ENCODE measurements at regions not wholly inside any gene's neighbourhood (a gene's known extent, or its start where the extent isn't known, plus 50 kb on each side); places are given as distances from the start of the nearest gene placed in this dataset.

- intact Hi-C loops (cut with DNase I): no loop called here
- ATAC-seq (ENCODE audit: low FRiP score) (no peak), DNase-seq (no peak)
- 35% methylated on average over 3 of the region's 3 CpGs for WGBS, 2 donors
- Histone ChIP-seq H3K27ac (ENCODE audit: low read depth in 1 of 2, low read length in 2 of 2) (no peak overlapping the region), H3K4me3 (ENCODE audit: low read length in 2 of 2) (no peak overlapping the region), H3K27me3 (ENCODE audit: control insufficient read depth in 1 of 2, insufficient read depth in 2 of 2, low read length in 1 of 2) (no peaks in the 10 kb centered on the region), H3K4me1 (ENCODE audit: control insufficient read depth in 1 of 2, insufficient read depth in 2 of 2, low read length in 2 of 2) (no peaks in the 10 kb centered on the region), H3K9me3 (ENCODE audit: control insufficient read depth, low read length) (no peaks in the 10 kb centered on the region), H3K36me3 (ENCODE audit: control insufficient read depth in 1 of 2, insufficient read depth in 2 of 2, low read length in 1 of 2) (no peaks in the 10 kb centered on the region)
Observed at GRCh38 chr18:45119876-45120275, 439.2 kb downstream of the SETBP1 start.

- no peaks in the 10 kb centered on the region for H3K9me3 ChIP-seq (ENCODE audit: control insufficient read depth, low read length)
- H3K36me3 ChIP-seq (ENCODE audit: control insufficient read depth in 1 of 2, insufficient read depth in 2 of 2, low read length in 1 of 2): no peaks in the 10 kb centered on the region
- no peaks in the 10 kb centered on the region for H3K27me3 ChIP-seq (ENCODE audit: control insufficient read depth in 1 of 2, insufficient read depth in 2 of 2, low read length in 1 of 2)
- no peak overlapping the region for H3K4me3 ChIP-seq (ENCODE audit: low read length in 2 of 2)
- H3K27ac ChIP-seq (ENCODE audit: low read depth in 1 of 2, low read length in 2 of 2): no peak overlapping the region
- H3K4me1 ChIP-seq (ENCODE audit: control insufficient read depth in 1 of 2, insufficient read depth in 2 of 2, low read length in 2 of 2): no peaks in the 10 kb centered on the region
- 56 to 74% methylated on average over 1 of the region's 1 CpG for WGBS, 2 donors
- intact Hi-C loops (cut with DNase I): no loop called here
- ATAC-seq (ENCODE audit: low FRiP score) (no peak), DNase-seq (no peak)
Observed at GRCh38 chr18:45121146-45121545, 440.5 kb downstream of the SETBP1 start.

- H3K9me3 ChIP-seq (ENCODE audit: control insufficient read depth, low read length): no peaks in the 10 kb centered on the region
- H3K4me1 ChIP-seq (ENCODE audit: control insufficient read depth in 1 of 2, insufficient read depth in 2 of 2, low read length in 2 of 2): no peaks in the 10 kb centered on the region
- intact Hi-C loops (cut with DNase I): no loop called here
- no peaks in the 10 kb centered on the region for H3K27me3 ChIP-seq (ENCODE audit: control insufficient read depth in 1 of 2, insufficient read depth in 2 of 2, low read length in 1 of 2)
- no peak overlapping the region for H3K4me3 ChIP-seq (ENCODE audit: low read length in 2 of 2)
- ATAC-seq (ENCODE audit: low FRiP score) (no peak), DNase-seq (no peak)
- no peaks in the 10 kb centered on the region for H3K36me3 ChIP-seq (ENCODE audit: control insufficient read depth in 1 of 2, insufficient read depth in 2 of 2, low read length in 1 of 2)
- no peak overlapping the region for H3K27ac ChIP-seq (ENCODE audit: low read depth in 1 of 2, low read length in 2 of 2)
- 89 to 100% methylated on average over 1 of the region's 1 CpG for WGBS, 2 donors
Observed at GRCh38 chr18:45122506-45122905, 441.8 kb downstream of the SETBP1 start.

GRCh38 chr18:45127405-45127804 lies 446.7 kb downstream of the SETBP1 start:
- Histone ChIP-seq H3K9me3 (ENCODE audit: control insufficient read depth, low read length) (no peaks in the 10 kb centered on the region), H3K36me3 (ENCODE audit: control insufficient read depth in 1 of 2, insufficient read depth in 2 of 2, low read length in 1 of 2) (no peaks in the 10 kb centered on the region), H3K4me1 (ENCODE audit: control insufficient read depth in 1 of 2, insufficient read depth in 2 of 2, low read length in 2 of 2) (no peaks in the 10 kb centered on the region), H3K4me3 (ENCODE audit: low read length in 2 of 2) (no peak overlapping the region), H3K27ac (ENCODE audit: low read depth in 1 of 2, low read length in 2 of 2) (no peak overlapping the region), H3K27me3 (ENCODE audit: control insufficient read depth in 1 of 2, insufficient read depth in 2 of 2, low read length in 1 of 2) (no peaks in the 10 kb centered on the region)
- ATAC-seq (ENCODE audit: low FRiP score) (no peak), DNase-seq (no peak)
- intact Hi-C loops (cut with DNase I): no loop called here

- ATAC-seq (ENCODE audit: low FRiP score) (no peak), DNase-seq (no peak)
- Histone ChIP-seq H3K9me3 (ENCODE audit: control insufficient read depth, low read length) (no peaks in the 10 kb centered on the region), H3K27ac (ENCODE audit: low read depth in 1 of 2, low read length in 2 of 2) (no peak overlapping the region), H3K36me3 (ENCODE audit: control insufficient read depth in 1 of 2, insufficient read depth in 2 of 2, low read length in 1 of 2) (no peaks in the 10 kb centered on the region), H3K4me3 (ENCODE audit: low read length in 2 of 2) (no peak overlapping the region), H3K4me1 (ENCODE audit: control insufficient read depth in 1 of 2, insufficient read depth in 2 of 2, low read length in 2 of 2) (no peaks in the 10 kb centered on the region), H3K27me3 (ENCODE audit: control insufficient read depth in 1 of 2, insufficient read depth in 2 of 2, low read length in 1 of 2) (no peaks in the 10 kb centered on the region)
- intact Hi-C loops (cut with DNase I): no loop called here
- 93% methylated on average over 1 of the region's 1 CpG for whole genome bisulfite sequencing, 2 donors
Observed at GRCh38 chr18:45133276-45133675, 452.6 kb downstream of the SETBP1 start.

GRCh38 chr18:45136381-45137086 lies 455.8 kb downstream of the SETBP1 start:
- ATAC-seq (ENCODE audit: low FRiP score) (no peak), DNase-seq (no peak)
- H3K27ac ChIP-seq (ENCODE audit: low read depth in 1 of 2, low read length in 2 of 2): no peak overlapping the region
- no peaks in the 10 kb centered on the region for H3K4me1 ChIP-seq (ENCODE audit: control insufficient read depth in 1 of 2, insufficient read depth in 2 of 2, low read length in 2 of 2)
- no peak overlapping the region for H3K4me3 ChIP-seq (ENCODE audit: low read length in 2 of 2)
- no peaks in the 10 kb centered on the region for H3K9me3 ChIP-seq (ENCODE audit: control insufficient read depth, low read length)
- no peaks in the 10 kb centered on the region for H3K36me3 ChIP-seq (ENCODE audit: control insufficient read depth in 1 of 2, insufficient read depth in 2 of 2, low read length in 1 of 2)
- WGBS, 2 donors: 89 to 90% methylated on average over 3 of the region's 3 CpGs
- intact Hi-C loops (cut with DNase I): no loop called here
- no peaks in the 10 kb centered on the region for H3K27me3 ChIP-seq (ENCODE audit: control insufficient read depth in 1 of 2, insufficient read depth in 2 of 2, low read length in 1 of 2)

GRCh38 chr18:45137087-45137419 lies 456.4 kb downstream of the SETBP1 start:
- Histone ChIP-seq H3K27ac (ENCODE audit: low read depth in 1 of 2, low read length in 2 of 2) (no peak overlapping the region), H3K27me3 (ENCODE audit: control insufficient read depth in 1 of 2, insufficient read depth in 2 of 2, low read length in 1 of 2) (no peaks in the 10 kb centered on the region), H3K9me3 (ENCODE audit: control insufficient read depth, low read length) (no peaks in the 10 kb centered on the region), H3K36me3 (ENCODE audit: control insufficient read depth in 1 of 2, insufficient read depth in 2 of 2, low read length in 1 of 2) (no peaks in the 10 kb centered on the region), H3K4me3 (ENCODE audit: low read length in 2 of 2) (no peak overlapping the region), H3K4me1 (ENCODE audit: control insufficient read depth in 1 of 2, insufficient read depth in 2 of 2, low read length in 2 of 2) (no peaks in the 10 kb centered on the region)
- DNase-seq (no peak), ATAC-seq (ENCODE audit: low FRiP score) (no peak)
- intact Hi-C loops (cut with DNase I): no loop called here

GRCh38 chr18:45139478-45139877 lies 458.8 kb downstream of the SETBP1 start:
- intact Hi-C loops (cut with DNase I): no loop called here
- DNase-seq (no peak), ATAC-seq (ENCODE audit: low FRiP score) (no peak)
- Histone ChIP-seq H3K4me1 (ENCODE audit: control insufficient read depth in 1 of 2, insufficient read depth in 2 of 2, low read length in 2 of 2) (no peaks in the 10 kb centered on the region), H3K36me3 (ENCODE audit: control insufficient read depth in 1 of 2, insufficient read depth in 2 of 2, low read length in 1 of 2) (no peaks in the 10 kb centered on the region), H3K9me3 (ENCODE audit: control insufficient read depth, low read length) (peaks cover 2% of the 10 kb centered on the region), H3K27me3 (ENCODE audit: control insufficient read depth in 1 of 2, insufficient read depth in 2 of 2, low read length in 1 of 2) (peaks cover 0 to 1% of the 10 kb centered on the region in 2 donors), H3K27ac (ENCODE audit: low read depth in 1 of 2, low read length in 2 of 2) (no peak overlapping the region), H3K4me3 (ENCODE audit: low read length in 2 of 2) (no peak overlapping the region)
- WGBS, 2 donors: 89% methylated on average over 4 of the region's 4 CpGs

- intact Hi-C loops (cut with DNase I): no loop called here
- 57 to 80% methylated on average over 1 of the region's 1 CpG for WGBS, 2 donors
- no peaks in the 10 kb centered on the region for H3K36me3 ChIP-seq (ENCODE audit: control insufficient read depth in 1 of 2, insufficient read depth in 2 of 2, low read length in 1 of 2)
- H3K9me3 ChIP-seq (ENCODE audit: control insufficient read depth, low read length): peaks cover 2% of the 10 kb centered on the region
- no peak overlapping the region for H3K4me3 ChIP-seq (ENCODE audit: low read length in 2 of 2)
- no peak for ATAC-seq (ENCODE audit: low FRiP score)
- no peak for DNase-seq
- H3K27me3 ChIP-seq (ENCODE audit: control insufficient read depth in 1 of 2, insufficient read depth in 2 of 2, low read length in 1 of 2): peaks cover 0 to 1% of the 10 kb centered on the region in 2 donors
- H3K27ac ChIP-seq (ENCODE audit: low read depth in 1 of 2, low read length in 2 of 2): no peak overlapping the region
- H3K4me1 ChIP-seq (ENCODE audit: control insufficient read depth in 1 of 2, insufficient read depth in 2 of 2, low read length in 2 of 2): no peaks in the 10 kb centered on the region
Observed at GRCh38 chr18:45142868-45143267, 462.2 kb downstream of the SETBP1 start.

Measured in aorta (tissue), 5 donors.